ENCODE measurements at regions not wholly inside any gene's neighbourhood (a gene's known extent, or its start where the extent isn't known, plus 50 kb on each side); places are given as distances from the start of the nearest gene placed in this dataset.

- Histone ChIP-seq H3K36me3 (ENCODE audit: insufficient read depth, low read length) (no peaks in the 10 kb centered on the region), H3K4me2 (ENCODE audit: low read length) (no peak overlapping the region), H3K9me2 (ENCODE audit: insufficient read depth, low read length) (no peaks in the 10 kb centered on the region), H3K9me3 (ENCODE audit: low read length) (no peaks in the 10 kb centered on the region), H3K27ac (ENCODE audit: low read depth, low read length, poor library complexity, severe bottlenecking) (no peak overlapping the region), H4K20me1 (ENCODE audit: insufficient read depth, low read length) (no peaks in the 10 kb centered on the region; the same call in 1 of the 2 replicates), H3K79me2 (ENCODE audit: insufficient read depth, low read depth, low read length) (no peaks in the 10 kb centered on the region), H3K4me1 (ENCODE audit: insufficient read depth, low read length, poor library complexity, severe bottlenecking) (no peaks in the 10 kb centered on the region), H2AFZ (ENCODE audit: low read length) (no peak overlapping the region), H3K4me3 (ENCODE audit: low read depth, low read length, poor library complexity, severe bottlenecking) (no peak overlapping the region)
- BruUV-seq (replicated peaks), result no TSS peak
- no peak for DNase-seq (ENCODE audit: low spot score)
- ChIA-PET CTCF (ENCODE audit: unreplicated experiment) (interaction anchor here (0.5 kb wide), 1 partner anchor 123 kb away, joined by 5 read pairs; no protein-coding TSS in a partner anchor), POLR2A (interaction anchor here (0.8 kb wide), 1 partner anchor 333 kb away, joined by 4 read pairs; no protein-coding TSS in a partner anchor)
- TF ChIP-seq EZH2phosphoT487 (IDR thresholded peaks at IDR 0.05; ENCODE audit: borderline replicate concordance, low read depth, low read length) (no peak), CTCF (conservative IDR thresholded peaks at IDR 0.05; ENCODE audit: low read length) (no peak)
- intact Hi-C loops (cut with micrococcal nuclease; ENCODE audit: unreplicated experiment), result no loop called here
Measured at GRCh38 chr1:214202992-214203391, 78.0 kb upstream of the SMYD2 start.

GRCh38 chr1:214205053-214205452, 75.9 kb upstream of the SMYD2 start:
- Histone ChIP-seq H3K9me3 (ENCODE audit: low read length) (no peaks in the 10 kb centered on the region), H2AFZ (ENCODE audit: low read length) (no peak overlapping the region), H4K20me1 (ENCODE audit: insufficient read depth, low read length) (no peaks in the 10 kb centered on the region; the same call in 1 of the 2 replicates), H3K9me2 (ENCODE audit: insufficient read depth, low read length) (no peaks in the 10 kb centered on the region), H3K4me1 (ENCODE audit: insufficient read depth, low read length, poor library complexity, severe bottlenecking) (no peaks in the 10 kb centered on the region), H3K4me2 (ENCODE audit: low read length) (no peak overlapping the region), H3K36me3 (ENCODE audit: insufficient read depth, low read length) (no peaks in the 10 kb centered on the region), H3K79me2 (ENCODE audit: insufficient read depth, low read depth, low read length) (no peaks in the 10 kb centered on the region), H3K27ac (ENCODE audit: low read depth, low read length, poor library complexity, severe bottlenecking) (no peak overlapping the region), H3K4me3 (ENCODE audit: low read depth, low read length, poor library complexity, severe bottlenecking) (no peak overlapping the region)
- POLR2A ChIA-PET, result interaction anchor here (1.2 kb wide), 1 partner anchor 120 kb away, joined by 3 read pairs; no protein-coding TSS in a partner anchor
- CTCF ChIA-PET (ENCODE audit: unreplicated experiment), result no interaction called here
- no peak for DNase-seq (ENCODE audit: low spot score)
- intact Hi-C loops (cut with micrococcal nuclease; ENCODE audit: unreplicated experiment), result no loop called here
- TF ChIP-seq EZH2phosphoT487 (IDR thresholded peaks at IDR 0.05; ENCODE audit: borderline replicate concordance, low read depth, low read length), result no peak
- TF ChIP-seq CTCF (conservative IDR thresholded peaks at IDR 0.05; ENCODE audit: low read length), result no peak
- no TSS peak for BruUV-seq (replicated peaks)

- POLR2A ChIA-PET, result no interaction called here
Measured at GRCh38 chr1:214208460-214208859, 72.5 kb upstream of the SMYD2 start.

More at GRCh38 chr1:214208460-214208859, 72.5 kb upstream of the SMYD2 start:
- no peak for DNase-seq (ENCODE audit: low spot score)
- Histone ChIP-seq H4K20me1 (ENCODE audit: insufficient read depth, low read length) (no peaks in the 10 kb centered on the region), H2AFZ (ENCODE audit: low read length) (no peak overlapping the region), H3K27ac (ENCODE audit: low read depth, low read length, poor library complexity, severe bottlenecking) (no peak overlapping the region), H3K4me3 (ENCODE audit: low read depth, low read length, poor library complexity, severe bottlenecking) (no peak overlapping the region), H3K36me3 (ENCODE audit: insufficient read depth, low read length) (no peaks in the 10 kb centered on the region), H3K79me2 (ENCODE audit: insufficient read depth, low read depth, low read length) (no peaks in the 10 kb centered on the region), H3K4me1 (ENCODE audit: insufficient read depth, low read length, poor library complexity, severe bottlenecking) (no peaks in the 10 kb centered on the region), H3K9me3 (ENCODE audit: low read length) (no peaks in the 10 kb centered on the region), H3K9me2 (ENCODE audit: insufficient read depth, low read length) (no peaks in the 10 kb centered on the region), H3K4me2 (ENCODE audit: low read length) (no peak overlapping the region)
- no TSS peak for BruUV-seq (replicated peaks)
- no peak for TF ChIP-seq CTCF (conservative IDR thresholded peaks at IDR 0.05; ENCODE audit: low read length)
- TF ChIP-seq EZH2phosphoT487 (IDR thresholded peaks at IDR 0.05; ENCODE audit: borderline replicate concordance, low read depth, low read length), result no peak
- CTCF ChIA-PET (ENCODE audit: unreplicated experiment), result no interaction called here
- intact Hi-C loops (cut with micrococcal nuclease; ENCODE audit: unreplicated experiment), result no loop called here

All from OCI-LY7 (cell line).